Keratinocyte (primary cell): ENCODE measurements at regions not wholly inside any gene's neighbourhood (a gene's known extent, or its start where the extent isn't known, plus 50 kb on each side); places are given as distances from the start of the nearest gene placed in this dataset.

ENCODE experiments used
- DNase-seq: peaks from one replicate; pipeline ENCODE4 v3.0.0-alpha.2; 2011; ENCODE audit warnings: low read depth, missing footprints, low spot score
- FAIRE-seq: peaks from 2 replicates; lab custom pipeline; 2011; peaks lifted over from hg19 to GRCh38; lab: Jason Lieb, UNC
- H2AFZ ChIP-seq: 2 replicates; pipeline ENCODE4 v1.6.0; 2012; ENCODE audit warnings: low read length, control low read depth, inconsistent platforms; ENCODE audit not compliant: control insufficient read depth
- H3K27ac ChIP-seq: 2 replicates; pipeline ENCODE4 v1.5.1; 2011; ENCODE audit warnings: low read length; ENCODE audit not compliant: control insufficient read depth, insufficient read depth
- H3K27me3 ChIP-seq: 3 replicates; pipeline ENCODE4 v1.6.0; 2011; ENCODE audit warnings: low read length; ENCODE audit not compliant: control insufficient read depth, insufficient read depth; ENCODE audit errors: extremely low read depth
- H3K36me3 ChIP-seq, 2 experiments: 2 replicates in 1 of 2; 3 replicates in 1 of 2; pipeline ENCODE4 v1.5.1; 2011; ENCODE audit warnings: low read length in 2 of 2, mild to moderate bottlenecking in 1 of 2; ENCODE audit not compliant: control insufficient read depth in 2 of 2, insufficient read depth in 2 of 2; ENCODE audit errors: extremely low read depth in 1 of 2
- H3K4me1 ChIP-seq: 3 replicates; pipeline ENCODE4 v1.5.1; 2011; ENCODE audit warnings: low read length; ENCODE audit not compliant: control insufficient read depth, insufficient read depth; ENCODE audit errors: extremely low read depth
- H3K4me2 ChIP-seq: 3 replicates; pipeline ENCODE4 v1.6.0; 2011; ENCODE audit warnings: low read depth, low read length; ENCODE audit not compliant: control insufficient read depth, insufficient read depth; ENCODE audit errors: extremely low read depth
- H3K4me3 ChIP-seq, 3 experiments: fragments of 200-600 bp in 1 of 3; sonication (generic) in 1 of 3; 2 replicates in 2 of 3; 3 replicates in 1 of 3; pipeline ENCODE4 v1.5.1; 2011 to 2016; ENCODE audit warnings: low read length in 3 of 3, mild to moderate bottlenecking in 3 of 3, control low read depth in 2 of 3, inconsistent platforms in 1 of 3, low read depth in 1 of 3, mixed read lengths in 1 of 3, mixed run types in 1 of 3, moderate library complexity in 1 of 3; ENCODE audit not compliant: control insufficient read depth in 2 of 3, insufficient read depth in 2 of 3; ENCODE audit errors: extremely low read depth in 1 of 3
- H3K79me2 ChIP-seq: 2 replicates; pipeline ENCODE4 v1.6.0; 2012; ENCODE audit warnings: low read length; ENCODE audit not compliant: control insufficient read depth, insufficient read depth
- H3K9ac ChIP-seq: 3 replicates; pipeline ENCODE4 v1.6.0; 2011; ENCODE audit warnings: low read length; ENCODE audit not compliant: control insufficient read depth, insufficient read depth; ENCODE audit errors: extremely low read depth
- H3K9me1 ChIP-seq: 3 replicates; pipeline ENCODE4 v1.6.0; 2011; ENCODE audit warnings: low read length; ENCODE audit not compliant: control insufficient read depth, insufficient read depth; ENCODE audit errors: extremely low read depth
- H3K9me3 ChIP-seq: 2 replicates; pipeline ENCODE4 v1.5.1; 2012; ENCODE audit warnings: low read depth, low read length; ENCODE audit not compliant: control insufficient read depth
- H4K20me1 ChIP-seq: 3 replicates; pipeline ENCODE4 v1.6.0; 2011; ENCODE audit warnings: low read length; ENCODE audit not compliant: control insufficient read depth, insufficient read depth; ENCODE audit errors: extremely low read depth
- EZH2 ChIP-seq: IDR thresholded peaks from one replicate; pipeline ENCODE4 v1.6.1; 2012; ENCODE audit warnings: inconsistent platforms, mild to moderate bottlenecking, low read length, moderate library complexity
- dilution Hi-C: fragments of 300-500 bp; cut with MboI; formaldehyde crosslinking; loops from one replicate; pipeline ENCODE4 v1.7.0; 2020; ENCODE audit warnings: low sequenced_read_pairs; ENCODE audit not compliant: extremely low pct_ligation_motif_present
- TF ChIP-seq, protein P1 (sequence below), 3 experiments: IDR thresholded peaks in 1 of 3; conservative IDR thresholded peaks in 1 of 3; optimal IDR thresholded peaks in 1 of 3; 2 replicates in 2 of 3; 3 replicates in 1 of 3; pipeline versions ENCODE3 to v1.5.1; 2011; ENCODE audit warnings: low read length in 3 of 3, mild to moderate bottlenecking in 3 of 3, moderate library complexity in 2 of 3, control low read depth in 1 of 3, inconsistent platforms in 1 of 3; ENCODE audit not compliant: insufficient read depth in 2 of 3; ENCODE audit errors: extremely low read depth in 1 of 3

DNA sequence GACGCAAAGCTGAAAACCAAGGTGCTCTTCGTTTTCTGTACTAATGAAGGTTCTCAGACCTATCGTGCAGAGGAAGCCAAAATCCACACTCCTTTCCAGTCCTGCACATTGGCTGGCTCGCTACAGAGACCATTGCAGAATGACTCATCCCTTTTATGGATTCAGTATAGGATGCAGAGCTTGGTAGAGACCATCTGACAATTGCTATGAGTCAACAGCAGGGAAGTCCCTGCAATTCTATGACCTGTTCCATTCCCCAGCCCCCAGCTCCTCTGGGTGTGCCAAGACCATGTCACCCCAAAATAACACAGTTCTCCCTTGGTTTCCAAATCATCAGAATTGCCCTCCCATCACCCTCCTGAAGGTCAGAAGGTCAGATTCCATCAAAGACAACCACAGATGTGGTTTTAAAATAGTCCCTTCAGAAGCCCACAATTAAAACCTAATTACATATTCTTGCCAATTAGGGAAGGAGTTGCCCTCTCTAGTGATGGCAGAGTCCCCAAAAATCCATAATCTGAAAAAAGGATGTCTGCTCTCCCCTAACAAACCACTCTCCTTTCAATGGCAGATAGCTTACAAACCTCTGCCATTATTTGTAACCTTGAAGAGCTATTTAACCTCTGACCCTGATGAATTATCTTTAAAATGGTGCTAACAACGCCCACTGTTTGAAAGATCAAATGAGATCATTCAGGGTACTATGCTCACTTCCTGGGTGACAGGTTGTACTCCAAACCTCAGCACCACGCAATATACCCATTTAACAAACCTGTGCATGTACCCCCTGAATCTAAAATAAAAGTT, 108.2 kb upstream of the RBBP6 start:
- dilution Hi-C loops: no loop called here

DNA sequence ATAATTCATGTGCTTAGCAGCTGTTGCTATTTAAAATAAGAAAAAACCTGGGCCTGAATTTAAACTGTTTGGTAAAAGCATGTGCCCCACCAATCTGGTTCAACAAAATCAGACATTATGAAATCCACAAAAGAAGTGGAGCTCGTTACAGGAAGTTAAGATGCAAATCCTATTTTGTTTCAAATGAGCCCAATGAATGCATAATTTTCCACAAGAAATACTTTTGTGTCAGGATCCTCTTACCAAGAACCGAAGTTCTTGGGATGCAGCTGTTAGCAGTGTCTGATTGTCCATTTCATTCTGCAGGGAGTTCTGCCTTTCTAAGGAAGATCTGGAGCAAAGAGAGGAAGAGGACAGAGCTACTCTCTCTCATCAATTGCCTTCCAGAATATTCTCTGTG, 105.7 kb upstream of the RBBP6 start:
- no peaks in the 10 kb centered on the region for H3K4me1 ChIP-seq
- dilution Hi-C loops: no loop called here
- no peaks in the 10 kb centered on the region for H3K79me2 ChIP-seq
- H4K20me1 ChIP-seq: no peaks in the 10 kb centered on the region
- H3K9ac ChIP-seq: no peak overlapping the region
- no peak for TF ChIP-seq EZH2
- TF ChIP-seq, protein P1, sequence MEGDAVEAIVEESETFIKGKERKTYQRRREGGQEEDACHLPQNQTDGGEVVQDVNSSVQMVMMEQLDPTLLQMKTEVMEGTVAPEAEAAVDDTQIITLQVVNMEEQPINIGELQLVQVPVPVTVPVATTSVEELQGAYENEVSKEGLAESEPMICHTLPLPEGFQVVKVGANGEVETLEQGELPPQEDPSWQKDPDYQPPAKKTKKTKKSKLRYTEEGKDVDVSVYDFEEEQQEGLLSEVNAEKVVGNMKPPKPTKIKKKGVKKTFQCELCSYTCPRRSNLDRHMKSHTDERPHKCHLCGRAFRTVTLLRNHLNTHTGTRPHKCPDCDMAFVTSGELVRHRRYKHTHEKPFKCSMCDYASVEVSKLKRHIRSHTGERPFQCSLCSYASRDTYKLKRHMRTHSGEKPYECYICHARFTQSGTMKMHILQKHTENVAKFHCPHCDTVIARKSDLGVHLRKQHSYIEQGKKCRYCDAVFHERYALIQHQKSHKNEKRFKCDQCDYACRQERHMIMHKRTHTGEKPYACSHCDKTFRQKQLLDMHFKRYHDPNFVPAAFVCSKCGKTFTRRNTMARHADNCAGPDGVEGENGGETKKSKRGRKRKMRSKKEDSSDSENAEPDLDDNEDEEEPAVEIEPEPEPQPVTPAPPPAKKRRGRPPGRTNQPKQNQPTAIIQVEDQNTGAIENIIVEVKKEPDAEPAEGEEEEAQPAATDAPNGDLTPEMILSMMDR (optimal IDR thresholded peaks at IDR 0.05 in 1 of 3, IDR thresholded peaks at IDR 0.05 in 1 of 3, conservative IDR thresholded peaks at IDR 0.05 in 1 of 3; ENCODE audit: extremely low read depth in 1 of 3, insufficient read depth in 2 of 3, low read length in 3 of 3): no peak
- H2AFZ ChIP-seq: no peak overlapping the region
- no peak overlapping the region for H3K4me3 ChIP-seq
- FAIRE-seq (no peak), DNase-seq (no peak)
- H3K36me3 ChIP-seq: no peaks in the 10 kb centered on the region
- H3K9me1 ChIP-seq: no peaks in the 10 kb centered on the region
- H3K4me2 ChIP-seq: no peak overlapping the region
- H3K27ac ChIP-seq: no peak overlapping the region
- H3K27me3 ChIP-seq: no peaks in the 10 kb centered on the region
- no peaks in the 10 kb centered on the region for H3K9me3 ChIP-seq

More for the DNA sequence above, 108.2 kb upstream of the RBBP6 start:
- Histone ChIP-seq H2AFZ (no peak overlapping the region), H3K27me3 (no peaks in the 10 kb centered on the region), H3K9me1 (no peaks in the 10 kb centered on the region), H3K4me2 (no peak overlapping the region), H3K79me2 (no peaks in the 10 kb centered on the region), H3K27ac (no peak overlapping the region), H3K4me1 (no peaks in the 10 kb centered on the region), H4K20me1 (no peaks in the 10 kb centered on the region), H3K4me3 (no peak overlapping the region), H3K36me3 (no peaks in the 10 kb centered on the region), H3K9me3 (no peaks in the 10 kb centered on the region), H3K9ac (no peak overlapping the region)
- no peak for FAIRE-seq
- no peak for DNase-seq
- TF ChIP-seq, protein P1 (optimal IDR thresholded peaks at IDR 0.05 in 1 of 3, IDR thresholded peaks at IDR 0.05 in 1 of 3, conservative IDR thresholded peaks at IDR 0.05 in 1 of 3; ENCODE audit: extremely low read depth in 1 of 3, insufficient read depth in 2 of 3, low read length in 3 of 3): no peak
- no peak for TF ChIP-seq EZH2
